ENCODE measurements at regions not wholly inside any gene's neighbourhood (a gene's known extent, or its start where the extent isn't known, plus 50 kb on each side); places are given as distances from the start of the nearest gene placed in this dataset.
"Not testable (repeated sequence)": the region's sequence is repeated elsewhere in the genome, so short reads cannot be mapped to it uniquely, and the experiment has no call there.

GRCh38 chr14:41549821-41550607 is 56.7 kb upstream of the LRFN5 start:
- DNase-seq = peak; percentile 77

DNA sequence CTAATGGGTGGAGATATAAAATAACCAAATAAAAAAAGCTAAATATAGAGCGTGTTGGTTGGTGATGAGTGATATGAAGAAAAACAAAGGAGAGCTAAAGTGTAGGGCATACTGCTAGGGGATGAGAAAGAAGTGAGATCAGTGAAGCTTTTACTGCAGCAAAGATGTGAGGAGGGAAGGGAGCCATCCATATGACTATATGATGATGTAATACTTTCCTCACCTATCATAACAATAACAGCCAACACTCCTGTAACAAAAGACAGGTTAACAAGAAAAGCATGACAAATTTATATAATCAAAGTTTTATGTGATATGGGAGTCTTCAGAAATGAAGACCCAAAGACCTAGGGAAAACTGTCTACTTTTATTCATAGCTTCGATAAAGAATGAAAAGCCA is 57.4 kb upstream of the LRFN5 start:
- no peak for DNase-seq

- peak; percentile 9 for DNase-seq
Observed at GRCh38 chr14:41548666-41549065, 58.0 kb upstream of the LRFN5 start.

GRCh38 chr14:41541333-41541732 is 65.3 kb upstream of the LRFN5 start:
- no peak for DNase-seq

- no peak for DNase-seq
Observed at GRCh38 chr14:41532255-41532654, 74.4 kb upstream of the LRFN5 start.

DNA sequence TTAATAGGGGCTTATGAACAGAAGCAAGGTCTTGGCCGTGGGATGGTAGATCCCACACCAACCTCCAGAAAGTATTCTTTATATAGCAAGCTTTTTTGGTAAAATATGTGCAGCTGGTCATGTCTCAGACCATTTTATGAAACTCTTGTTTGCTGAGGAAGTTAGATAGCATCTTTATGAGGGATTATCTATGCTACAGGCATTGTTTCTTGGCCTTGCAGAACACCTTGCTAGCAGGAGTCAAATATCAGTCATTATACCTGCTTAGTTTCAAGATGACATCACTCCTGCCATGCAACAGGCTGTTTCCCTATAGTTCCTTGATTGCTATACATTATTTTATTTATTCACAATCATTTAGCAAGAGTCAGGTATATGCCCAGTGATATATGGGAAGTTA is 84.8 kb upstream of the LRFN5 start:
- no peak for DNase-seq

DNA sequence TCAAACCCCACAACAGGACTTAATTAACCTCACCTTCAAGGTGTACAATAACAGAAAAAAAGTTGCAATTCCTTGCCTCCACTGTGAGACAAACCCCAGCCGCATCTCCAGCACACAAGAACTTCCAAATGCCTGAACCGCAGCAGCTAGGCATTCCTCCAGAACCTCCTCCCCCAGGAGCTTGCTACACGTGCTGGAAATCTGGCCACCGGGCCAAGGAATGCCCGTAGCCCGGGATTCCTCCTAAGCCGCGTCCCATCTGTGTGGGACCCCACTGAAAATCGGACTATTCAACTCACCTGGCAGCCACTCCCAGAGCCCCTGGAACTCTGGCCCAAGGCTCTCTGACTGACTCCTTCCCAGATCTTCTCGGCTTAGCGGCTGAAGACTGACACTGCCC is 88.6 kb upstream of the LRFN5 start:
- DNase-seq = not testable (repeated sequence)

DNA sequence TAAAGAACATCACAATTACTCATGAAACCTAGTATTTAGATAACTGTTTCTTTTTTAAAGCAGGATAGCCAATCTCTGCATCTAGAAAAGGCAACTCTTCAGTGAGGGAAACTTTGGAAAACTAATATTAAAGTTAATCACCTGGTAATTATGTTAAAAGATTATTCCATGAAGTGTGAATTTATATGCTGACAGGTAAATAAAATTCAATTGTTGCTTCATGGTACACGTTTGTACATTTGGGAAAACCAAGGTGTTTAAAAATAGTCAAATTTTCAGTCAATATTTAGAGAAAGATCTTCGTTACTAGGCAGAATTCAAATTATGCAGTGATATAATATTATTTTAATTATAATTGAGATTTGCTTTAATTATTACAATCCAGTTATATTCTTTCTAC is 100.1 kb upstream of the LRFN5 start:
- no peak for DNase-seq

GRCh38 chr14:41505491-41505890 is 101.2 kb upstream of the LRFN5 start:
- DNase-seq = no peak

GRCh38 chr14:41498959-41499358 is 107.7 kb upstream of the LRFN5 start:
- no peak for DNase-seq

DNA sequence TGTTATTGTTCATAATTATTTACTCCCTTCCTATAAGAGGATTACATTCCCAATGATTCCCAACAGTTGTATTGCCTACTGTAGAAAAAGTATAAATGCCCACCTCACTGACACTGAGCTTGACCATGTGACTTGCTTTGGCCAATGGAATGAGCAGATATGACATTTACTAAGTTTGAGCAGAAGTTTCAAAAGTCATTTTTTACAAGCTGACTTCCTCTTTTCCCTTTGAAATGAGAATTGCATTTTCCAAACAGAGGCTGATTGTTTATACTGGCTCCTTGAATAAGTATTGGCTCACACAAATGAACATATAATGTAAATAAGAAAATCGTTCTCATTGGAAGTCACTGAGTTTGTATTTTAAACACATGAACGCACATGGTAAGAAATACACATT is 116.4 kb upstream of the LRFN5 start:
- no peak for DNase-seq

DNA sequence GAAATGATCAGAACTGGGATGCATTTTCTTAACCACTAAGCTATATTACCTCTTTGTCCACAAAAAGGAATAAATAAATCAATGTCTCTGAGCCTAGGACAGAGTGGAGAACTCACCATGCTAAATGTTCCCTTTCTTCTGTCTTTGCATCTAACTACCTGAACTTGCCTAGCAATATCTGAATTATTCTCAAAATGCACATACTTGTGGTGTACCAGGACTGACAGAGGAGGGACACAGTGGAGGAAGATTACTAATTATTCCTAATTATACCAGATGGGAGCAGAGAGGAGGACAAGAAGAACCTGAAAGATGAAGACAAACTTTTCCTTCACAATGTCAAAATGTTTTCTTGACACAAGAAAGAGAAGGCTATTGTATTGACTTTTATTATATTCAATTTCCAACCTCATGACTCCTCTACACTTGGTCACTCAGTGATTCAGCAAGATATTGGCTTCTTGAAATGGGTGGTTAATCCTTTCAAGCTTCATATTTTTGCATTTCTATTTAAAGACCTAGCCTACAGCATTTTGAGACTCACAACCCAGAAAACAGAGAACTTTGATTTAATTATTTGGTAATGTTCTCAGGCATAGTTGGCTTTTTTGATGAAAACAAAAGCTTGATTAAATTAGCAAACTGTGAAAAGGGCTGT is 117.2 kb upstream of the LRFN5 start:
- DNase-seq = no peak

DNA sequence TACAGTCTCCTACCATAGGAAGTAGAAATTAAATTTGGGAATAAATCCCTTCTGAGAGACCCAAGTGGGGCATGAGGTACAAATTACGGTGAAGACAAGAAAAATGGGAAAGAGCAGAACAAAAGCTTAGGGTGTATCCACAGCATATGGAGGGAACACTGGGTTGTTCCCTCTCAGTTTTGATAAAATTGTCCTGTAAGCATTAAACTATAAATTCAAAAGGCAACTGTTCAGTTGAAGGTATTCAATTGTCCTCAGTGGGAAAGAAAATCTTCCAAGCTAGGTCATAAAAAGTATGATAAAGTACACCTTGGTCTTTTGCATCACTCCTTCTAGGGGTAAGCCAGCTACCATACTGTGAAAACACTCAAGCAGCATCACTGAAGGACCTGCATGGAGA is 118.3 kb upstream of the LRFN5 start:
- no peak for DNase-seq

- DNase-seq = no peak
Observed at GRCh38 chr14:41482861-41483260, 123.8 kb upstream of the LRFN5 start.

DNA sequence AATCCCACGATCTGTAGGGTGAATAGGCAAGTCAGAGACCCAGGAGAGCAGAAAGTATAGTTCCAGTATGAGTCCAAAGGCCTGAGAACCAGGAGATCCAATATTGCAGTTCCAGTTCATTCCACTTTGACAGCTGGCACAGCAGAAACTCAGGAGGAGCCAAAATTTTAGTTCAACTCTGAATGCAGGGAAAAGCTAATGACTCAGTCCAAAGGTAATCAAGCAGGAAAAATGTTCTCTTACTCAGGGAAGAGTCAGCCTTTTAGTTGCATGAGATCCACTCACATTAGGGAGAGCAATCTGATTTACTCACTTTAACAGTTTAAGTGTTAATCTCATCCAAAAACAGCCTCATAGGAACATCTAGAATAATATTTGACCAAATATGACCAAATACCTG is 130.2 kb upstream of the LRFN5 start:
- no peak for DNase-seq

- DNase-seq = no peak
Observed at GRCh38 chr14:41461380-41461779, 145.3 kb upstream of the LRFN5 start.

DNA sequence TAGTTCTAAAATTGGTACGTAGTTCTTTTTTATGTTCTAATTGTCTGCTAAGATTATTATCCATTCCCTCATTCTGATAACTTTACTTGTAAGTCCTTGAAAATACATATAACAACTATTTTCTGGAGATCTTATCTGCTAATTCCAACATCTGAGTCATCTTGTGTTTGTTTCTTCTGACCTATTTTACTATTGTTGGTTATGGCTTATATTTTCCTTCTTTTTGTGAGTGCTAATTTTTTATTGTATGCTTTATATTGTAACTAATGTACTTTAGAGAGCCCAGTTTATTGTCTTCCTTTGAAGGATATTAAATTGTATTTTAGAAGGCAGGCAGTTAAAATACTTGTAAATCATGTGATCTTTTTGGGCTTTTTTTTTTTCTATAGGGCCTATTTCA is 149.3 kb upstream of the LRFN5 start:
- DNase-seq = no peak

GRCh38 chr14:41449066-41449465 is 157.6 kb upstream of the LRFN5 start:
- no peak for DNase-seq

- DNase-seq = no peak
Observed at GRCh38 chr14:41446008-41446407, 160.7 kb upstream of the LRFN5 start.

GRCh38 chr14:41423503-41423902 is 183.2 kb upstream of the LRFN5 start:
- DNase-seq = no peak

DNA sequence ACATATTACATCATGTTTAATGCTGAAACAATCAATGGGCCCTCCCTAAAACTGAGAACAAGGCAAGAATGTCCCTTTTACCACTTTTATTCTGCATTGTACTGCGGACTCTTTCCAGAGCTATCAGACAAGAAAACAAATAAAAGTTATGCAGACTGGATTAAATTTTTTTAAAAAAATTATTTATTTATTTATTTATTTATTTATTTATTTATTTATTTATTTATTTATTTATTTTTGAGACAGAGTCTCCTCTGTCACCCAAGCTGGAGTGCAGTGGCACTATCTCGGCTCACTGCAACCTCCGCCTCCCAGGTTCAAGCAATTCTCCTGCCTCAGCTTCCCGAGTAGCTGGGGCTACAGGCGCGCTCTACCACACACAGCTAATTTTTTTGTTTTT is 185.4 kb upstream of the LRFN5 start:
- DNase-seq = not testable (repeated sequence)

GRCh38 chr14:41419709-41420108 is 187.0 kb upstream of the LRFN5 start:
- DNase-seq = no peak

DNA sequence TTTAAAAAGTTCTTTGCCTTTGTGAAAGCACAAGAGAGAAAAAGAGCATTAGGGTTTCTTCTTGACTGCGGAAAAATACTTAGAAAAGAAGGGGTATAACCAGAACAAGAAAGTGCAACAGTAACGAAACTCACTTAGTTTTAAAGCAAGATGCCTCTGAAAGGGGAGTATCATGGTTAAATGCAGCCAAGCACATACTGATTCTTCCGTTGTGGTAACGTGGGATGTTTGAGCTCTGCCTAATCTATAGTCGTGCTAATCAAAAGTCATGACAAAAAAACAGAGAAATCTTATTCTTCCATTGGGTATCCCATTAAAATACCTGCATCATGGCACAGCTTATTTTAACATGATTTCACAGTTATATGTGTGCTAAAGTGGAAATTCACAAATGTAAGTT is 187.8 kb upstream of the LRFN5 start:
- DNase-seq = no peak

DNA sequence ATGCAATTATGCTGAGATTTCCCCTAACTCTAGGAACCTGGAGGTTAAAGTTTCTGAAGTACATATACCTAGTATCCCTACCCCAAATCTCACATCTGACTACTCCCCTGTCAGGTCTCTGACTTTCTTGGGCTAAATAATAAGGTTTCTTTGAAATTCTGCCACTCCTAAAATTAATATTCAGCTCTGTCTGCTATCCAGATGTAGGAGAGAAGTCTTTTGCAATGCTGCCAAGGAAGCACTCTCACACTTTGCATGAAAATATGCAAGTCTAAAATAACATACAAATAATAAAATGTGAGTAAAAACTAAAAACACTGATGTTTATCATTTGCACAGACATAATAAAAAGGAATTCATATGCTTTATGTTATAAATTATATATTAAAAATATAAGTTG is 196.9 kb upstream of the LRFN5 start:
- no peak for DNase-seq

DNA sequence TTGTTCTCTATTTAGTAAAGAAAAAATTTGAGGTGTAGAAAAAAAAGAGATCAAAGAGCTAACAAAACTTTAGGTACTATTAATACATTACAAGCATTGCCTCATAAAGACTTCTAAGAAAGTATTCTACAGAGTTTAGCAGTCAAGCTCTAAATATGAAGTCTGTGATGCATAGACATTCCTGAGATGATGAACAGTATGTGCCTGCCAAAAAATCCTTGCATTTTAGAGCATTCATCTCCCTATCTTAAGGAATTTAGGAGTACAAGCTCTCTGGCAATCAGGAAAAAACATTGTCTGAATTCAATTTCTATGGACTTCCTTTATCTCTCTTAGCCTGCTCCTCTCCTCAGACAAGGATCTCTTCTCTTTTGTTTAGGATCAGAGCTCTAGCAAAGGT is 202.6 kb upstream of the LRFN5 start:
- peak; percentile 52 for DNase-seq
